Sigmoid colon (tissue), 6 donors: ENCODE measurements at regions not wholly inside any gene's neighbourhood (a gene's known extent, or its start where the extent isn't known, plus 50 kb on each side); places are given as distances from the start of the nearest gene placed in this dataset.

Experiments used
- DNase-seq: peaks from one replicate; pipeline ENCODE4 v3.0.0-alpha.2; 2019
- H3K27ac ChIP-seq, 4 donors: fragments of 200-600 bp; sonication (generic); one replicate each; pipeline ENCODE4 v1.5.1; 2016 to 2019; ENCODE audit warnings: mild to moderate bottlenecking in 1 of 4
- H3K27me3 ChIP-seq, 3 donors: fragments of 200-600 bp; sonication (generic); one replicate each; pipeline ENCODE4 v1.5.1; 2019; ENCODE audit warnings: mild to moderate bottlenecking in 1 of 3
- H3K36me3 ChIP-seq, 4 donors: fragments of 200-600 bp; sonication (generic); one replicate each; pipeline ENCODE4 v1.5.1; 2016 to 2019
- H3K4me1 ChIP-seq, 4 donors: fragments of 200-600 bp; sonication (generic); one replicate each; pipeline ENCODE4 v1.5.1; 2017 to 2019
- H3K4me3 ChIP-seq, 4 donors: fragments of 200-600 bp; sonication (generic); one replicate each; pipeline ENCODE4 v1.5.1; 2017 to 2019; ENCODE audit warnings: mild to moderate bottlenecking in 2 of 4, moderate library complexity in 1 of 4
- H3K9me3 ChIP-seq, 4 donors: fragments of 200-600 bp in 3 of 4; sonication (generic) in 3 of 4; one replicate each; pipeline versions ENCODE4 v1.5.1 to v1.6.1; 2013 to 2019
- EP300 ChIP-seq, 4 donors: sonication (generic); formaldehyde crosslinking; IDR thresholded peaks; one replicate each; pipeline ENCODE4 v1.6.1; 2017; ENCODE audit warnings: antibody characterized with exemption in 4 of 4
- POLR2A ChIP-seq, 2 donors: fragments of 450-650 bp; IDR thresholded peaks; one replicate each; pipeline ENCODE4 v1.6.1; 2016; ENCODE audit warnings: antibody characterized with exemption in 2 of 2, mild to moderate bottlenecking in 2 of 2, moderate library complexity in 2 of 2
- POLR2AphosphoS5 ChIP-seq, 4 donors: sonication (generic); formaldehyde crosslinking; IDR thresholded peaks; one replicate each; pipeline ENCODE4 v1.6.1; 2017; ENCODE audit warnings: antibody characterized with exemption in 4 of 4
- WGBS, 2 donors: extraction: QIAGEN DNeasy Blood & Tissue Kit; methylation state at CpG; one replicate each; pipeline ENCODE4 v1.1.7; 2013; 5-methylcytosine and 5-hydroxymethylcytosine counted together
- intact Hi-C: fragments of 100-400 bp; cut with DNase I; formaldehyde crosslinking; loops from one replicate; pipeline ENCODE4 v1.15.1; 2023
- TF ChIP-seq, protein P1 (sequence below), 4 experiments: fragments of 450-650 bp in 3 of 4; fragments of 200-600 bp in 1 of 4; IDR thresholded peaks; one replicate each; pipeline ENCODE4 v1.5.1; 2016 to 2019; ENCODE audit warnings: antibody characterized with exemption in 4 of 4, mild to moderate bottlenecking in 3 of 4, moderate library complexity in 2 of 4
- donor health status: healthy with polysubstance abuse.
- donor health status: healthy.

DNA sequence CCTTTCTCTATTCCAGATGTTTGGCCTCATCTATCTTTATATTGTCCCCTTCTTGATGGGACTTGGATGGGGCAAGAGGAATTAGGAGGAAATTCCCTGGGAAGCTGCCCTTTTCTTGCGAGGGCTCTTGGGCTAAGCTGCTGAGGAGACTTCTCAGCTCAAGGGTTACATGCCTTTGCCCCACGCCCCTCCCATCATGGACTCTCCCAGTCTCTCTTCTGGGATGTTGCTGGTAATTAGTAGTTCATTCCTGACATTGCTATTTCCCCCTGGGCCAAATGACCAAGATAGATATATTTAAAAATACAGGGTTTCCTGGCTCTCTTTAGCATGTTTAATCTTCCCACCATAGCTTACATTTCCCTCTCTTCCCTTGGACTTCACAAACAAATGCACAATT is 90.6 kb upstream of the RALGPS2 start:
- no peak for DNase-seq
- no peaks in the 10 kb centered on the region for H3K9me3 ChIP-seq
- WGBS, 2 donors, result 56 to 79% methylated on average over 2 of the region's 2 CpGs
- intact Hi-C loops, result no loop called here
- no peaks in the 10 kb centered on the region for H3K36me3 ChIP-seq
- H3K4me3 ChIP-seq, result no peak overlapping the region
- no peaks in the 10 kb centered on the region for H3K4me1 ChIP-seq
- TF ChIP-seq EP300 (IDR thresholded peaks at IDR 0.05), result no peak
- TF ChIP-seq POLR2AphosphoS5 (IDR thresholded peaks at IDR 0.05), result no peak
- TF ChIP-seq, protein P1, sequence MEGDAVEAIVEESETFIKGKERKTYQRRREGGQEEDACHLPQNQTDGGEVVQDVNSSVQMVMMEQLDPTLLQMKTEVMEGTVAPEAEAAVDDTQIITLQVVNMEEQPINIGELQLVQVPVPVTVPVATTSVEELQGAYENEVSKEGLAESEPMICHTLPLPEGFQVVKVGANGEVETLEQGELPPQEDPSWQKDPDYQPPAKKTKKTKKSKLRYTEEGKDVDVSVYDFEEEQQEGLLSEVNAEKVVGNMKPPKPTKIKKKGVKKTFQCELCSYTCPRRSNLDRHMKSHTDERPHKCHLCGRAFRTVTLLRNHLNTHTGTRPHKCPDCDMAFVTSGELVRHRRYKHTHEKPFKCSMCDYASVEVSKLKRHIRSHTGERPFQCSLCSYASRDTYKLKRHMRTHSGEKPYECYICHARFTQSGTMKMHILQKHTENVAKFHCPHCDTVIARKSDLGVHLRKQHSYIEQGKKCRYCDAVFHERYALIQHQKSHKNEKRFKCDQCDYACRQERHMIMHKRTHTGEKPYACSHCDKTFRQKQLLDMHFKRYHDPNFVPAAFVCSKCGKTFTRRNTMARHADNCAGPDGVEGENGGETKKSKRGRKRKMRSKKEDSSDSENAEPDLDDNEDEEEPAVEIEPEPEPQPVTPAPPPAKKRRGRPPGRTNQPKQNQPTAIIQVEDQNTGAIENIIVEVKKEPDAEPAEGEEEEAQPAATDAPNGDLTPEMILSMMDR (IDR thresholded peaks at IDR 0.05), result no peak
- no peak for TF ChIP-seq POLR2A (IDR thresholded peaks at IDR 0.05)
- no peaks in the 10 kb centered on the region for H3K27me3 ChIP-seq
- no peak overlapping the region for H3K27ac ChIP-seq

DNA sequence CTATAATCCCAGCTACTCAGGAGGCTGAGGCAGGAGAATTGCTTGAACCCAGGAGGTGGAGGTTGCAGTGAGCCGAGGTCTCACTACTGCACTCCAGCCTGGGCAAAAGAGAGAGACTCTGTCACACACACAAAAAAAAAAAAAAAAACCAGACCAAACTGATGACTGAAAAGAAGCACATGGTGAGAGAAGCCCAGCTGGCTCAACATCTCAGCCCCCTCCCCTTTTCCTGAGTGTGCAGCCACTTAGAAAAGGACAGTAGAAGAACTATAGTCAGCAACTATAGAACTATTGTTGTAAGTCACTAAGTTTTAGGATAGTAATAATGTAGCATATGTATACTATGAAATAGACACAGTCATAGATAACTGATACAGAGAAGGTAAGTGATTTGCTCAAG is 87.2 kb upstream of the RALGPS2 start:
- intact Hi-C loops, result no loop called here
- no peaks in the 10 kb centered on the region for H3K36me3 ChIP-seq
- TF ChIP-seq POLR2AphosphoS5 (IDR thresholded peaks at IDR 0.05), result no peak
- no peak for TF ChIP-seq EP300 (IDR thresholded peaks at IDR 0.05)
- TF ChIP-seq, protein P1 (IDR thresholded peaks at IDR 0.05), result no peak
- TF ChIP-seq POLR2A (IDR thresholded peaks at IDR 0.05), result no peak
- no peaks in the 10 kb centered on the region for H3K4me1 ChIP-seq
- DNase-seq, result no peak
- H3K27ac ChIP-seq, result no peak overlapping the region
- WGBS, 2 donors, result 90 to 100% methylated on average over 1 of the region's 1 CpG
- H3K27me3 ChIP-seq, result no peaks in the 10 kb centered on the region
- no peak overlapping the region for H3K4me3 ChIP-seq
- no peaks in the 10 kb centered on the region for H3K9me3 ChIP-seq

DNA sequence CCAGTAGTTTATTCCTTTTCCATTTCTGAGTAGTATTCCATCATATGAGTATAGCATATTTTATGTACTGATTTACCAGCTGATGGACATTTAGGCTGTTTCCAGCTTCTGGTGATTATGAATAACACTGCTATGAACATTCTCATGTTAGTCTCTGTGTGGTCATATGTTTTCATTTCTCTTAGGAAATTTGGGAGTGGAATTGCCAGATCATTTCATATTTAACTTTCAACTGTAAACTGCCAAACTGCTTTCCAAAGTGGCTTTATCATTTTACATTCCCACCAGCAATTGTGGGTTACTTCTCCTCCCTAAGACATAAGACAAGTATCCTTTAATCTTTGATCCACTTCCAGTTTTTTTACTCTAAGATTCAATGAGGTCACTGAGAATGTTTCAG is 85.7 kb upstream of the RALGPS2 start:
- H3K4me3 ChIP-seq, result no peak overlapping the region
- no peaks in the 10 kb centered on the region for H3K27me3 ChIP-seq
- TF ChIP-seq EP300 (IDR thresholded peaks at IDR 0.05) (no peak), POLR2A (IDR thresholded peaks at IDR 0.05) (no peak), POLR2AphosphoS5 (IDR thresholded peaks at IDR 0.05) (no peak)
- TF ChIP-seq, protein P1 (IDR thresholded peaks at IDR 0.05), result no peak
- H3K36me3 ChIP-seq, result no peaks in the 10 kb centered on the region
- no peak overlapping the region for H3K27ac ChIP-seq
- H3K9me3 ChIP-seq, result no peaks in the 10 kb centered on the region
- DNase-seq, result no peak
- no peaks in the 10 kb centered on the region for H3K4me1 ChIP-seq
- intact Hi-C loops, result no loop called here

DNA sequence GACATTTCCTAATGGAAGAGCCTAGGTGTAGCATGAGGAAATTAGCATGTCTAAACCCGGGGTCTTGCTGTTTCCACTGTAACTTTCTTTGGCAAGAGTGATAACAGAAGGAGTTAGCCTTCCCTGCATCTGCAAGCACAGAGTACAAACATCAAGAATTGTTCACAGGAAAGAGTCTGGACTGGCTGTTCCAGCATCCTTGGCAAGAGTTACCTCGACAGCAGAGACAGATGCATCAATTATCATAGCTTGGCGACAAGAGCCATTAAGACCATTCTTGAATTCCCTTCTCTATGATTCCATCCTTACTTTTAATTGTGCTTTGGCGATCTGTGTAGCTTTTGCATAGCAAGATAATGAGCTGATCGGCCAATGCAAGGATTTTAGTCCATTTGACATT is 82.8 kb upstream of the RALGPS2 start:
- 80 to 84% methylated on average over 5 of the region's 5 CpGs for WGBS, 2 donors
- H3K27ac ChIP-seq, result no peak overlapping the region

DNA sequence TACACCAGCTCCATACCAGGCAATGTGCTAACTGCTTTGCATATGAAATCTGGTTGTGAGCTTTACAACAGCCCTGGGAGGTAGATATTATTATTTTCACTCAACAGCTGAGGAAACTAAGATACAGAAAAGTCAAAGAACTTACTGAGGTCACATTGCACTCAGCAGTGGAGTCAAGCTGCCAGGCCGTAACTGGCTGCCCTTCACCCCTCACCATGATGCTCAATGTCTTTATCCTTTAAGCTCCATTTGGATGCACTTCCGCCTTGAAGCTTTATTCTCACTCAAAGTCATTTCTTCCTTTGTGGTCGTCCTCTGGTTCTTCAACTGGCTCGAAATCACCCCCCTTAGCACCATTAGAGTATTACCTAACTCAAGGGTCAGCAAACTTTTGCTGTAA is 81.7 kb upstream of the RALGPS2 start:
- Histone ChIP-seq H3K4me3 (no peak overlapping the region), H3K27me3 (no peaks in the 10 kb centered on the region), H3K4me1 (no peaks in the 10 kb centered on the region), H3K9me3 (no peaks in the 10 kb centered on the region), H3K27ac (no peak overlapping the region), H3K36me3 (no peaks in the 10 kb centered on the region)
- DNase-seq, result no peak
- no peak for TF ChIP-seq POLR2A (IDR thresholded peaks at IDR 0.05)
- TF ChIP-seq, protein P1 (IDR thresholded peaks at IDR 0.05), result no peak
- no peak for TF ChIP-seq POLR2AphosphoS5 (IDR thresholded peaks at IDR 0.05)
- TF ChIP-seq EP300 (IDR thresholded peaks at IDR 0.05), result no peak
- 90 to 96% methylated on average over 4 of the region's 4 CpGs for WGBS, 2 donors
- intact Hi-C loops, result no loop called here

More for the DNA sequence above, 82.8 kb upstream of the RALGPS2 start:
- Histone ChIP-seq H3K36me3 (no peaks in the 10 kb centered on the region), H3K27me3 (no peaks in the 10 kb centered on the region), H3K4me3 (no peak overlapping the region), H3K4me1 (no peaks in the 10 kb centered on the region), H3K9me3 (no peaks in the 10 kb centered on the region)
- TF ChIP-seq POLR2AphosphoS5 (IDR thresholded peaks at IDR 0.05) (no peak), EP300 (IDR thresholded peaks at IDR 0.05) (no peak), POLR2A (IDR thresholded peaks at IDR 0.05) (no peak)
- TF ChIP-seq, protein P1 (IDR thresholded peaks at IDR 0.05), result no peak
- no peak for DNase-seq
- intact Hi-C loops, result no loop called here
